ENCODE measurements at regions not wholly inside any gene's neighbourhood (a gene's known extent, or its start where the extent isn't known, plus 50 kb on each side); places are given as distances from the start of the nearest gene placed in this dataset.

- Mint-ChIP-seq H3K36me3 (ENCODE audit: unreplicated experiment) (no peaks in the 10 kb centered on the region), H3K9me3 (ENCODE audit: unreplicated experiment) (peaks cover 4% of the 10 kb centered on the region), H3K27ac (ENCODE audit: unreplicated experiment) (no peak overlapping the region), H3K4me1 (ENCODE audit: low read depth, unreplicated experiment) (peaks cover 3% of the 10 kb centered on the region), H3K27me3 (ENCODE audit: unreplicated experiment) (no peaks in the 10 kb centered on the region), H3K4me3 (ENCODE audit: unreplicated experiment) (no peak overlapping the region)
- no peak for TF ChIP-seq CTCF (IDR thresholded peaks at IDR 0.05; ENCODE audit: partially characterized antibody, unreplicated experiment)
- no peak for DNase-seq
These were observed 186.2 kb upstream of the GRAMD2B start for GRCh38 chr5:126236994-126237393.

GRCh38 chr5:126248611-126249010 lies 174.6 kb upstream of the GRAMD2B start:
- Mint-ChIP-seq H3K9me3 (ENCODE audit: unreplicated experiment) (no peaks in the 10 kb centered on the region), H3K4me1 (ENCODE audit: low read depth, unreplicated experiment) (no peaks in the 10 kb centered on the region), H3K36me3 (ENCODE audit: unreplicated experiment) (no peaks in the 10 kb centered on the region), H3K27me3 (ENCODE audit: unreplicated experiment) (no peaks in the 10 kb centered on the region), H3K4me3 (ENCODE audit: unreplicated experiment) (no peak overlapping the region), H3K27ac (ENCODE audit: unreplicated experiment) (no peak overlapping the region)
- TF ChIP-seq CTCF (IDR thresholded peaks at IDR 0.05; ENCODE audit: partially characterized antibody, unreplicated experiment): no peak
- DNase-seq: no peak

DNA sequence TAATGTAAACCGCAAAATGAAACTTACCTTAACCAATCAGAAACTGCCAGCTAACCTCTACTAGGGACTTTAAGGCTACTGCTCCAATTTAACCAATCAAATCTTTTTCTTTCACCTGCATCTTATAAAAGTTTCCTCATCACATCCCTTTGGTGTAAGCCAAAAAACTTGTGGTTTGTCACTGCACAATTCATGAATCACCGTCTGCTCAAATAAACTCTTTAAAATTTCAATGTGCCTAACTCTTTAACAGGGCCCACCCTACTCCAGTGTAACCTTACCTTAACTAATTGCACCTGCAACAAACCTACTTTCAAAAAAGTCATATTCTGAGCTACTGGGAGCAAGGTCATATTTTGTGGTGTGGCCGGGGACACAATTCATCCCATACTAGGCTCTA lies 172.2 kb upstream of the GRAMD2B start:
- DNase-seq: no peak
- Mint-ChIP-seq H3K9me3 (ENCODE audit: unreplicated experiment) (no peaks in the 10 kb centered on the region), H3K36me3 (ENCODE audit: unreplicated experiment) (no peaks in the 10 kb centered on the region), H3K4me3 (ENCODE audit: unreplicated experiment) (no peak overlapping the region), H3K27ac (ENCODE audit: unreplicated experiment) (no peak overlapping the region), H3K27me3 (ENCODE audit: unreplicated experiment) (no peaks in the 10 kb centered on the region), H3K4me1 (ENCODE audit: low read depth, unreplicated experiment) (no peaks in the 10 kb centered on the region)
- TF ChIP-seq CTCF (IDR thresholded peaks at IDR 0.05; ENCODE audit: partially characterized antibody, unreplicated experiment): no peak

DNA sequence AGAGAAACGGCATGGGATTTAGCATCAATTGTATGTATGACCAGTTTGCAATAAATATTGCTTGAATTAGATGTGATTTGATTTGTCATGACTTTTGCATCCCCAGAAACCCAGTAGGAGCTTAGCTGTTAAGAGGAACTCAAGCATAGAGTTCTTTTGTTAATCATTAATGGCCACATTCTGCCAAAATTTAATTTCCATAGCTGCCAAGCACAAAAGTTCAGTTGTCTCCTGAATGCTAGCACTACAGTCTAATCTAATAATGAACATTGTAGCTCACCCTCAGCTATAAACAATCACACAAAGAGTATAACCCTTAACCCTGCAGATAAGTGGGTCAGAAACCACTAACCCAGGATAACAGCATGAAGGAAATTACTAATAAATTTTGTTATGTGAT lies 169.8 kb upstream of the GRAMD2B start:
- DNase-seq: no peak
- Mint-ChIP-seq H3K27me3 (ENCODE audit: unreplicated experiment) (no peaks in the 10 kb centered on the region), H3K4me1 (ENCODE audit: low read depth, unreplicated experiment) (no peaks in the 10 kb centered on the region), H3K27ac (ENCODE audit: unreplicated experiment) (no peak overlapping the region), H3K9me3 (ENCODE audit: unreplicated experiment) (peaks cover 4% of the 10 kb centered on the region), H3K36me3 (ENCODE audit: unreplicated experiment) (peaks cover 10% of the 10 kb centered on the region), H3K4me3 (ENCODE audit: unreplicated experiment) (no peak overlapping the region)
- no peak for TF ChIP-seq CTCF (IDR thresholded peaks at IDR 0.05; ENCODE audit: partially characterized antibody, unreplicated experiment)

GRCh38 chr5:126263591-126264184 lies 159.5 kb upstream of the GRAMD2B start:
- no peak for DNase-seq
- no peaks in the 10 kb centered on the region for H3K4me1 Mint-ChIP-seq (ENCODE audit: low read depth, unreplicated experiment)
- no peak overlapping the region for H3K27ac Mint-ChIP-seq (ENCODE audit: unreplicated experiment)
- no peak for TF ChIP-seq CTCF (IDR thresholded peaks at IDR 0.05; ENCODE audit: partially characterized antibody, unreplicated experiment)
- H3K9me3 Mint-ChIP-seq (ENCODE audit: unreplicated experiment): peaks cover 7% of the 10 kb centered on the region
- H3K36me3 Mint-ChIP-seq (ENCODE audit: unreplicated experiment): peaks cover 5% of the 10 kb centered on the region
- peaks cover 2% of the 10 kb centered on the region for H3K27me3 Mint-ChIP-seq (ENCODE audit: unreplicated experiment)
- no peak overlapping the region for H3K4me3 Mint-ChIP-seq (ENCODE audit: unreplicated experiment)

Data from glutamatergic neuron (in vitro differentiated cells).